BJ (cell line): ENCODE measurements at regions not wholly inside any gene's neighbourhood (a gene's known extent, or its start where the extent isn't known, plus 50 kb on each side); places are given as distances from the start of the nearest gene placed in this dataset.

Source experiments
- CTCF ChIA-PET: fragments of 350-600 bp; formaldehyde crosslinking; extraction: SDS; loops from one replicate; lab custom pipeline; 2021; ENCODE audit warnings: antibody characterized with exemption, inconsistent platforms; lab: Yijun Ruan, JAX
- POLR2A ChIA-PET: fragments of 300-600 bp; sonication (Branson Sonifier 250); formaldehyde crosslinking; extraction: SDS; loops from one replicate; lab custom pipeline; 2021; ENCODE audit warnings: antibody characterized with exemption; lab: Charles Lee
- DNase-seq: peaks from one replicate; pipeline ENCODE4 v3.0.0-alpha.2; 2011; ENCODE audit warnings: low read depth
- H3K27me3 ChIP-seq: 2 replicates; pipeline ENCODE4 v1.6.0; 2011; ENCODE audit warnings: low read length; ENCODE audit not compliant: control insufficient read depth, insufficient read depth
- H3K36me3 ChIP-seq: 2 replicates; pipeline ENCODE4 v1.5.1; 2011; ENCODE audit warnings: low read length; ENCODE audit not compliant: control insufficient read depth, insufficient read depth
- H3K4me3 ChIP-seq: 2 replicates; pipeline ENCODE4 v1.5.1; 2011; ENCODE audit warnings: low read depth, mild to moderate bottlenecking, control low read depth, low read length
- TF ChIP-seq, protein P1 (sequence below): IDR thresholded peaks from 2 replicates; pipeline ENCODE4 v1.5.1; 2011; ENCODE audit warnings: low read depth, mild to moderate bottlenecking, control low read depth, inconsistent platforms, low read length, moderate library complexity; ENCODE audit not compliant: insufficient read depth

GRCh38 chr6:91697010-91697695, 1110.3 kb upstream of the MAP3K7 start:
- ChIA-PET POLR2A (no interaction called here), CTCF (no interaction called here)
- H3K27me3 ChIP-seq = no peaks in the 10 kb centered on the region
- no peaks in the 10 kb centered on the region for H3K36me3 ChIP-seq
- TF ChIP-seq, protein P1, sequence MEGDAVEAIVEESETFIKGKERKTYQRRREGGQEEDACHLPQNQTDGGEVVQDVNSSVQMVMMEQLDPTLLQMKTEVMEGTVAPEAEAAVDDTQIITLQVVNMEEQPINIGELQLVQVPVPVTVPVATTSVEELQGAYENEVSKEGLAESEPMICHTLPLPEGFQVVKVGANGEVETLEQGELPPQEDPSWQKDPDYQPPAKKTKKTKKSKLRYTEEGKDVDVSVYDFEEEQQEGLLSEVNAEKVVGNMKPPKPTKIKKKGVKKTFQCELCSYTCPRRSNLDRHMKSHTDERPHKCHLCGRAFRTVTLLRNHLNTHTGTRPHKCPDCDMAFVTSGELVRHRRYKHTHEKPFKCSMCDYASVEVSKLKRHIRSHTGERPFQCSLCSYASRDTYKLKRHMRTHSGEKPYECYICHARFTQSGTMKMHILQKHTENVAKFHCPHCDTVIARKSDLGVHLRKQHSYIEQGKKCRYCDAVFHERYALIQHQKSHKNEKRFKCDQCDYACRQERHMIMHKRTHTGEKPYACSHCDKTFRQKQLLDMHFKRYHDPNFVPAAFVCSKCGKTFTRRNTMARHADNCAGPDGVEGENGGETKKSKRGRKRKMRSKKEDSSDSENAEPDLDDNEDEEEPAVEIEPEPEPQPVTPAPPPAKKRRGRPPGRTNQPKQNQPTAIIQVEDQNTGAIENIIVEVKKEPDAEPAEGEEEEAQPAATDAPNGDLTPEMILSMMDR = no peak
- H3K4me3 ChIP-seq = no peak overlapping the region
- no peak for DNase-seq

GRCh38 chr6:91695221-91695620, 1108.3 kb upstream of the MAP3K7 start:
- ChIA-PET POLR2A (no interaction called here), CTCF (no interaction called here)
- Histone ChIP-seq H3K36me3 (no peaks in the 10 kb centered on the region), H3K27me3 (no peaks in the 10 kb centered on the region), H3K4me3 (no peak overlapping the region)
- TF ChIP-seq, protein P1 = no peak
- no peak for DNase-seq

- ChIA-PET POLR2A (no interaction called here), CTCF (no interaction called here)
- DNase-seq = no peak
- no peak overlapping the region for H3K4me3 ChIP-seq
- H3K27me3 ChIP-seq = no peaks in the 10 kb centered on the region
- TF ChIP-seq, protein P1 = no peak
- H3K36me3 ChIP-seq = no peaks in the 10 kb centered on the region
Observed at GRCh38 chr6:91694016-91694654, 1107.3 kb upstream of the MAP3K7 start.

GRCh38 chr6:91691449-91691848, 1104.6 kb upstream of the MAP3K7 start:
- CTCF ChIA-PET = no interaction called here
- TF ChIP-seq, protein P1 = no peak
- POLR2A ChIA-PET = no interaction called here
- H3K36me3 ChIP-seq = no peaks in the 10 kb centered on the region
- DNase-seq = no peak
- H3K4me3 ChIP-seq = no peak overlapping the region
- H3K27me3 ChIP-seq = no peaks in the 10 kb centered on the region

- POLR2A ChIA-PET = no interaction called here
- Histone ChIP-seq H3K36me3 (no peaks in the 10 kb centered on the region), H3K27me3 (no peaks in the 10 kb centered on the region), H3K4me3 (no peak overlapping the region)
- DNase-seq = no peak
- TF ChIP-seq, protein P1 = no peak
- CTCF ChIA-PET = no interaction called here
Observed at GRCh38 chr6:91683240-91683639, 1096.4 kb upstream of the MAP3K7 start.
